ENCODE measurements at regions not wholly inside any gene's neighbourhood (a gene's known extent, or its start where the extent isn't known, plus 50 kb on each side); places are given as distances from the start of the nearest gene placed in this dataset.
A peak's percentile ranks its signal among the peaks of the same experiment; 100 is the strongest.

- H3K9me3 ChIP-seq (ENCODE audit: control insufficient read depth in 5 of 5, low read length in 5 of 5): no peaks in the 10 kb centered on the region
- H3K27ac ChIP-seq (ENCODE audit: low read depth, low read length): no peak overlapping the region
- no peak overlapping the region for H3K9ac ChIP-seq (ENCODE audit: low read length in 5 of 5)
- peaks cover 0 to 29% (median 23%) of the 10 kb centered on the region in 5 donors for H3K4me1 ChIP-seq (ENCODE audit: control insufficient read depth in 5 of 5, insufficient read depth in 5 of 5, low read length in 5 of 5)
- H3K4me3 ChIP-seq (ENCODE audit: low read depth in 1 of 5, low read length in 5 of 5): no peak overlapping the region
- no peaks in the 10 kb centered on the region for H3K36me3 ChIP-seq (ENCODE audit: control insufficient read depth in 5 of 5, insufficient read depth in 5 of 5, low read length in 5 of 5)
- no peaks in the 10 kb centered on the region for H3K27me3 ChIP-seq (ENCODE audit: control insufficient read depth in 5 of 5, insufficient read depth in 4 of 5, low read length in 5 of 5)
These were observed 50.9 kb upstream of the PTPN1 start for GRCh38 chr20:50459124-50459918.

DNA sequence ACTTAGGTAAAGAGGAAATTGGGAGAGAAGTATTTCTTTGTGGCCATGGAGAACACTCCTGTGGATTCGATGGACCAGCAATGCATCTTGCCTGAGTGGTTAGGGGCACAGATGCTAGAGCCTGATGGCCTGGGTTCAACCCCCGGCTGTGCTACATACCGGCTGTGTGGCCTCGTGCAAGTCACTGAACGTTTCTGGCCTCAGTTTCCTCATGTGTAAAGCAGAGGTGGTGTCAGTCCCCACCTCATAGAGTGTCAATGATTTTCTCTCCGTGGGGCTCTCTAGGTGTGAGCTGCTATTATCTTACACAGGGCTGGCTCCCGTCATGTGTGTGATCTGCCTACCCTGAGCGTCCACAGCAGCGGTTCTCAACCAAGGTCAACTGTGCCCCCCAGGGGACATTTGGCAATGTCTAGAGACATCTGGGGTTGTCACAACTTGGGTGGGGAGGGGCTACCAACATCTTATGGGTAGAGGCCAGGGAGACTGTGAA lies 50.0 kb upstream of the PTPN1 start:
- Histone ChIP-seq H3K27me3 (ENCODE audit: control insufficient read depth in 5 of 5, insufficient read depth in 4 of 5, low read length in 5 of 5) (no peaks in the 10 kb centered on the region), H3K9me3 (ENCODE audit: control insufficient read depth in 5 of 5, low read length in 5 of 5) (no peaks in the 10 kb centered on the region), H3K36me3 (ENCODE audit: control insufficient read depth in 5 of 5, insufficient read depth in 5 of 5, low read length in 5 of 5) (no peaks in the 10 kb centered on the region), H3K9ac (ENCODE audit: low read length in 5 of 5) (peak overlapping the region in 3 of 5 donors; percentile 17 to 65 (median 41)), H3K4me3 (ENCODE audit: low read depth in 1 of 5, low read length in 5 of 5) (no peak overlapping the region), H3K4me1 (ENCODE audit: control insufficient read depth in 5 of 5, insufficient read depth in 5 of 5, low read length in 5 of 5) (peaks cover 0 to 34% (median 28%) of the 10 kb centered on the region in 5 donors), H3K27ac (ENCODE audit: low read depth, low read length) (no peak overlapping the region)
